DOHH2 (cell line): ENCODE measurements at regions not wholly inside any gene's neighbourhood (a gene's known extent, or its start where the extent isn't known, plus 50 kb on each side); places are given as distances from the start of the nearest gene placed in this dataset.

ENCODE experiments used
- H3F3A ChIP-seq: fragments of 200-600 bp; sonication (generic), shearing (Covaris generic); 2 replicates; pipeline ENCODE4 v1.6.0; 2016; ENCODE audit warnings: antibody characterized with exemption, mild to moderate bottlenecking; ENCODE audit not compliant: control insufficient read depth, insufficient read depth
- H3K27ac ChIP-seq: fragments of 200-600 bp; sonication (generic); 2 replicates; pipeline ENCODE4 v1.5.1; 2014; ENCODE audit warnings: low read depth, mild to moderate bottlenecking, low read length, moderate library complexity
- H3K27me3 ChIP-seq: fragments of 200-600 bp; sonication (generic); 2 replicates; pipeline ENCODE4 v1.6.1; 2014; ENCODE audit warnings: mild to moderate bottlenecking, low read length, mixed read lengths; ENCODE audit not compliant: control insufficient read depth
- H3K36me3 ChIP-seq: fragments of 200-600 bp; sonication (generic); 2 replicates; pipeline ENCODE4 v1.6.1; 2014; ENCODE audit warnings: mild to moderate bottlenecking, low read length, moderate library complexity, mixed read lengths; ENCODE audit not compliant: control insufficient read depth
- H3K4me1 ChIP-seq: fragments of 200-600 bp; sonication (generic); 2 replicates; pipeline ENCODE4 v1.6.1; 2014; ENCODE audit warnings: mild to moderate bottlenecking, low read length, mixed read lengths; ENCODE audit not compliant: control insufficient read depth
- H3K4me2 ChIP-seq: fragments of 200-600 bp; sonication (generic); 2 replicates; pipeline ENCODE4 v1.6.0; 2014; ENCODE audit warnings: mild to moderate bottlenecking, low read length, moderate library complexity
- H3K4me3 ChIP-seq: fragments of 200-600 bp; sonication (generic); 2 replicates; pipeline ENCODE4 v1.5.1; 2014; ENCODE audit warnings: mild to moderate bottlenecking, low read length, mixed read lengths
- H3K79me2 ChIP-seq: fragments of 200-600 bp; sonication (generic); 2 replicates; pipeline ENCODE4 v1.6.1; 2014; ENCODE audit warnings: mild to moderate bottlenecking, low read length, mixed read lengths; ENCODE audit not compliant: control insufficient read depth
- H3K9me2 ChIP-seq: fragments of 200-600 bp; sonication (generic); replicated peaks from 2 replicates; pipeline ENCODE4 v1.6.1; 2014; ENCODE audit warnings: mild to moderate bottlenecking, low read length, mixed read lengths; ENCODE audit not compliant: control insufficient read depth
- H3K9me3 ChIP-seq: fragments of 200-600 bp; sonication (generic); 2 replicates; pipeline ENCODE4 v1.6.1; 2014; ENCODE audit warnings: antibody characterized with exemption, low read length, mixed read lengths; ENCODE audit not compliant: control insufficient read depth, insufficient read depth
- H4K20me1 ChIP-seq: fragments of 200-600 bp; sonication (generic); 2 replicates; pipeline ENCODE4 v1.6.0; 2014; ENCODE audit warnings: low read depth, mild to moderate bottlenecking, antibody characterized with exemption, low read length, moderate library complexity; ENCODE audit not compliant: control insufficient read depth, insufficient read depth
- EZH2phosphoT487 ChIP-seq: fragments of 200-600 bp; sonication (generic); IDR thresholded peaks from 2 replicates; pipeline ENCODE4 v1.6.1; 2017; ENCODE audit warnings: borderline replicate concordance, mild to moderate bottlenecking, antibody characterized with exemption, low read length, moderate library complexity, mixed read lengths
- TF ChIP-seq, protein P1 (sequence below): fragments of 200-600 bp; sonication (generic); IDR thresholded peaks from one replicate; pipeline ENCODE4 v1.5.1; 2014; ENCODE audit warnings: antibody characterized with exemption, mild to moderate bottlenecking, low read depth, low read length; ENCODE audit not compliant: poor library complexity, severe bottlenecking

DNA sequence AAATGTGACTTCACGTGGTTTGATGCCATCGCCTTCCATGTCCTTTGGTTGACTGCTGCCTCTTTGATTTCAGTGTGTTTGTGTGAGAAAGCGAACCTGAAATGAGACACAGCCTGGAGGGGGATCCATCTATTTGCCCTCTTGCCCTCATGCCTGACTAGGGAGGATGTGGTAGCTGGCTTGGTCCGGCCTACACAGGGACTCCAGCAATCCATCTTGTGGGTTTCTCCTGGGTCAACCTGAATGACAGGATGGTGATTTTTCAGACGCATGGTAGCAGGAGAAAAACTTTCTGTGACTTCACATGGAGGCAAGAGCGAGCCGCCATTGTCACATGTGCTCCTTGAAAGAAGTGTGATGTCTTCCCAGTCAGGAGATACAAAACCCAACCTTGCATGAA lies 117.9 kb upstream of the DNAH14 start:
- TF ChIP-seq, protein P1, sequence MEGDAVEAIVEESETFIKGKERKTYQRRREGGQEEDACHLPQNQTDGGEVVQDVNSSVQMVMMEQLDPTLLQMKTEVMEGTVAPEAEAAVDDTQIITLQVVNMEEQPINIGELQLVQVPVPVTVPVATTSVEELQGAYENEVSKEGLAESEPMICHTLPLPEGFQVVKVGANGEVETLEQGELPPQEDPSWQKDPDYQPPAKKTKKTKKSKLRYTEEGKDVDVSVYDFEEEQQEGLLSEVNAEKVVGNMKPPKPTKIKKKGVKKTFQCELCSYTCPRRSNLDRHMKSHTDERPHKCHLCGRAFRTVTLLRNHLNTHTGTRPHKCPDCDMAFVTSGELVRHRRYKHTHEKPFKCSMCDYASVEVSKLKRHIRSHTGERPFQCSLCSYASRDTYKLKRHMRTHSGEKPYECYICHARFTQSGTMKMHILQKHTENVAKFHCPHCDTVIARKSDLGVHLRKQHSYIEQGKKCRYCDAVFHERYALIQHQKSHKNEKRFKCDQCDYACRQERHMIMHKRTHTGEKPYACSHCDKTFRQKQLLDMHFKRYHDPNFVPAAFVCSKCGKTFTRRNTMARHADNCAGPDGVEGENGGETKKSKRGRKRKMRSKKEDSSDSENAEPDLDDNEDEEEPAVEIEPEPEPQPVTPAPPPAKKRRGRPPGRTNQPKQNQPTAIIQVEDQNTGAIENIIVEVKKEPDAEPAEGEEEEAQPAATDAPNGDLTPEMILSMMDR: no peak
- TF ChIP-seq EZH2phosphoT487: no peak
- Histone ChIP-seq H3K79me2 (no peaks in the 10 kb centered on the region), H3K4me2 (no peak overlapping the region), H3K9me3 (no peaks in the 10 kb centered on the region), H3K9me2 (no peaks in the 10 kb centered on the region), H3K4me1 (no peaks in the 10 kb centered on the region), H3F3A (no peaks in the 10 kb centered on the region), H4K20me1 (no peaks in the 10 kb centered on the region), H3K36me3 (no peaks in the 10 kb centered on the region), H3K27ac (no peak overlapping the region), H3K4me3 (no peak overlapping the region), H3K27me3 (no peaks in the 10 kb centered on the region)

DNA sequence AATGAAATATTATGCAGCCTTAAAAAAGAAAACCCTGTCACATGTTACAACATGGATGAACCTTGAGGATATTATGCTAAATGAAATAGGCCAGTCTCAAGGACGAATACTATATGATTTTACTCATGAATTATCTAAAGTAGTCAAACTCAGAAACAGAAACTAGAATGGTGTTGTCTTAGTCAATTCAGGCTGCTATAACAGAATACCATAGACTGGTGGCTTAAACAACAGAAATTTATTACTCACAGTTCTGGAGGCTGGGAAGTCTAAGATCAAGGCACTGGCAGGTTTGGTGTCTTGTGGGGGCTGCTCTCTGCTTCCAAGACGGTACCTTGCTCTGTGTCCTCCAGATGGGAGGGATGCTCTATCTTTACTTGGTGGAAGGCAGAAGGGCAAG lies 113.8 kb upstream of the DNAH14 start:
- no peak overlapping the region for H3K4me3 ChIP-seq
- TF ChIP-seq, protein P1: no peak
- TF ChIP-seq EZH2phosphoT487: no peak
- no peaks in the 10 kb centered on the region for H3K9me3 ChIP-seq
- no peaks in the 10 kb centered on the region for H3K9me2 ChIP-seq
- no peaks in the 10 kb centered on the region for H3K79me2 ChIP-seq
- no peak overlapping the region for H3K27ac ChIP-seq
- H3F3A ChIP-seq: no peaks in the 10 kb centered on the region
- no peak overlapping the region for H3K4me2 ChIP-seq
- peaks cover 4% of the 10 kb centered on the region; the same call in 1 of the 2 replicates for H3K27me3 ChIP-seq
- H3K4me1 ChIP-seq: no peaks in the 10 kb centered on the region
- no peaks in the 10 kb centered on the region for H3K36me3 ChIP-seq
- no peaks in the 10 kb centered on the region for H4K20me1 ChIP-seq

DNA sequence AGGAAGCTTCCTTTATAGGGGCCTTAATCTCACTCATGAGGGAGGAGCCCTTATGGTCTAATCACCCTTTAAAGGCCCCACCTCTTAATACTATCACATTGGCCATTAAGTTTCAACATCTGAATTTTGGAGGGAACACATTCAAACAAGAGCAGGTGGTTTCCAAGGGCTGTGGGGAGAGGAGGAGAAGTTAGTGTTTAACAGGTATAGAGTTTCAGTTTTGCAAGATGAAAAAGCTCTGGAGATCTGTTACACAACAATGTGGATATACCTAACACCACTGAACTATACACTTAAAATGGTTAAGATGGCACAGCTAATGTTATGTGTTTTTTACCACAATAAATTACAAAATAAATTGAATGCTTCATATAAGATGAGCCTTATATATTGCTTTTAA lies 113.4 kb upstream of the DNAH14 start:
- TF ChIP-seq EZH2phosphoT487: no peak
- TF ChIP-seq, protein P1: no peak
- Histone ChIP-seq H3F3A (no peaks in the 10 kb centered on the region), H4K20me1 (no peaks in the 10 kb centered on the region), H3K27ac (no peak overlapping the region), H3K79me2 (no peaks in the 10 kb centered on the region), H3K4me2 (no peak overlapping the region), H3K9me2 (no peaks in the 10 kb centered on the region), H3K9me3 (no peaks in the 10 kb centered on the region), H3K27me3 (peaks cover 4% of the 10 kb centered on the region; the same call in 1 of the 2 replicates), H3K36me3 (no peaks in the 10 kb centered on the region), H3K4me3 (no peak overlapping the region), H3K4me1 (no peaks in the 10 kb centered on the region)

DNA sequence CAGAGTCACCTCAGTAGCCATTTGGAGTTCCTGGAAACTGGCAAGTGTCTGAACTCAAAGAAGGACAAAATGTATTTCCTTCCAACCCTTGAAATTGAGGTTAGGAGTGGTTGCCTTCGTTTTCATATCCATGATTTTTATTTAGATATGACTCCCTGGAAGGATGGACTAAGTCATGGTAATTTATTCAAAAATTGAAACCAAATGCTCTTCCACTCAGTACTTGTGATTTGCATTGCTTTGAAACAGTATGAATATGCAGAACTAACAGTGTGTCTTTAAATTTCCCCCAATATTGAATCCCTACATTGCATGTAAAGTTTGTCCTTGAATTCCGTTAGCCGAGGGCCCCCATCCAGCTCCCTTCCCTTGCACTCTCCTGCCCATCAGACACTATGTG lies 112.1 kb upstream of the DNAH14 start:
- no peak overlapping the region for H3K27ac ChIP-seq
- H4K20me1 ChIP-seq: no peaks in the 10 kb centered on the region
- H3K4me1 ChIP-seq: no peaks in the 10 kb centered on the region
- no peaks in the 10 kb centered on the region for H3K9me2 ChIP-seq
- H3K4me3 ChIP-seq: no peak overlapping the region
- H3K9me3 ChIP-seq: no peaks in the 10 kb centered on the region
- no peak for TF ChIP-seq EZH2phosphoT487
- TF ChIP-seq, protein P1: no peak
- H3K36me3 ChIP-seq: no peaks in the 10 kb centered on the region
- H3K4me2 ChIP-seq: no peak overlapping the region
- H3K79me2 ChIP-seq: no peaks in the 10 kb centered on the region
- peaks cover 4% of the 10 kb centered on the region; the same call in 1 of the 2 replicates for H3K27me3 ChIP-seq
- H3F3A ChIP-seq: no peaks in the 10 kb centered on the region
